GM18511 (cell line): ENCODE measurements at regions not wholly inside any gene's neighbourhood (a gene's known extent, or its start where the extent isn't known, plus 50 kb on each side); places are given as distances from the start of the nearest gene placed in this dataset.
"Not testable (repeated sequence)": the region's sequence is repeated elsewhere in the genome, so short reads cannot be mapped to it uniquely, and the experiment has no call there.

Experiments
- ATAC-seq: cut with Tn5 transposase; IDR thresholded peaks from one replicate; pipeline ENCODE4 v1.9.1; 2021; ENCODE audit warnings: mild to moderate bottlenecking, moderate library complexity; ENCODE audit not compliant: unreplicated experiment

- ATAC-seq = no peak
Measured at GRCh38 chr15:79738143-79738542, 158.7 kb downstream of the MTHFS start.

- no peak for ATAC-seq
Measured at GRCh38 chr15:79740561-79740960, 156.3 kb downstream of the MTHFS start.

DNA sequence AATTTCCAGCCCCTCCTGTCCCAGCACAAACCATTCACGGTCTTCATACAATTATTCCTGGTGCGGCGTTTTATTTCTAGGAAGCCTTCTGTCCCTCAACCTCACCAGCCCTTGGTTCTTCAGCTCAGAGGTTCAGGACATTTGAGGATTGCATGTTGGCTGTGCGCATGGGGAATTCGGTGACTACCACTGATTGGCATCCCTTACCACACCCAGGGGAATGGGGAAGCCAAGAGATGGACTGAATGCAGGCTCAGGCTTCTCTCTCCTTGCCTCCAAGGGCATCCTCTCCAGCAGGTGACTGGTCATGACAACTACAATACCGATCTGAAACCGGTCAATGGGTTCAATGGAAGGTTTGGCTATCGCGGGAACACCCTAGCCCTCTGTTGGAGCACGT, 153.8 kb downstream of the MTHFS start:
- ATAC-seq = no peak

GRCh38 chr15:79744485-79744884, 152.3 kb downstream of the MTHFS start:
- ATAC-seq = not testable (repeated sequence)

DNA sequence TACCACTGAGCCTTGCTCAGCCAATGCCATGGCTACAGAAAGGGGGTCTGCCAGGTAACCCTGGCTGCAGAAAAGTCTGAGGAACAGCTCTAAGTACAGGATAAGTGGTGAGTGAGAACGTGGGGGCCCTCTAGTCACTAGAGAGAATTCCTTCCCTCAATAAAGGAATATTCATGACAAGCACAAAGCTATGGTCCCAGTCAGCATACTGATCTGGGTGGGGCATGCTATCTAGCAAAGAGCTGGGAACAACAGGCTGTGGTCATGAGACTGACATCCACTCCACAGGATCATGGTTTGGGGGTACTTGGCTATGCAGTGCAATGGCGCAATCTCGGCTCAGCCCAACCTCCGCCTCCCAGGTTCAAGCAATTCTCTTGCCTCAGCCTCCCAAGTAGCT, 140.4 kb downstream of the MTHFS start:
- ATAC-seq = no peak

DNA sequence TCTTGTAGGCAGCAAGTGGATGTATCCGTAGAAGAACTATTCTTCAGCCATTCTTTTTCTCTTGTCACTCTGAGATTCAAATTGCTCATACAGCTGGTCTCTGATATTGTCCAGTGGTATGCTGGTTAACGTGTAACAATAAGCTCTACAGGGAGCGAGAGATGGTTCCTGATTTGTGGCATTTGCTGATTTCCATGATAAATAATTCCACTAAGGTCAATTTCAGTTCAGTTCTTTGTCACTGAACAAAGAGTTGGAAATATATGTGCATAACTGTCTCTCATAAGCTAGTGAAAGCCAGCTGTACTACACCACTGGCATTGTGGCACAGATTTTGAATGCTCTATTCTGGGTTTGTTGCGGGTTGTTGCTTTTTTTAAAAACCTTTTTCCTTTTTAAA, 131.7 kb downstream of the MTHFS start:
- no peak for ATAC-seq

DNA sequence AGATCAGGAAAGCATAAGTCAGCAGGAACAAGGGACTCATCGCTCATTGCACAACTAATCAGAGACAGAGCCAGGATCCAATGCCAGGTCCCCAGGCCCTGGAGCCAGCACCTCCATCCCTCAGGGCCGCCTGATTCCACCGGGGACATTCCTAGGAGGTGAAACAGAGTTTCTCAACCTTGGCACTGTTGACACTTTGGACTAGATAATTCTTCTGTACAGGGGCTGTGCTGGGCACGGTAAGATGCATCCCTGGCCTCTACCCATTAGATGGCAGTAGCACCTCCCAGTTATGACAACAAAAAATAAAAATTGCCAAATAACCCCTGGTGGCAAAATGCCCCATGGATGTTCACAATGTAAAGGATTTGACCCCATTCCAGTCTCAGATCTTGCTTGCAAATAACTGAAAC, 127.7 kb downstream of the MTHFS start:
- no peak for ATAC-seq

DNA sequence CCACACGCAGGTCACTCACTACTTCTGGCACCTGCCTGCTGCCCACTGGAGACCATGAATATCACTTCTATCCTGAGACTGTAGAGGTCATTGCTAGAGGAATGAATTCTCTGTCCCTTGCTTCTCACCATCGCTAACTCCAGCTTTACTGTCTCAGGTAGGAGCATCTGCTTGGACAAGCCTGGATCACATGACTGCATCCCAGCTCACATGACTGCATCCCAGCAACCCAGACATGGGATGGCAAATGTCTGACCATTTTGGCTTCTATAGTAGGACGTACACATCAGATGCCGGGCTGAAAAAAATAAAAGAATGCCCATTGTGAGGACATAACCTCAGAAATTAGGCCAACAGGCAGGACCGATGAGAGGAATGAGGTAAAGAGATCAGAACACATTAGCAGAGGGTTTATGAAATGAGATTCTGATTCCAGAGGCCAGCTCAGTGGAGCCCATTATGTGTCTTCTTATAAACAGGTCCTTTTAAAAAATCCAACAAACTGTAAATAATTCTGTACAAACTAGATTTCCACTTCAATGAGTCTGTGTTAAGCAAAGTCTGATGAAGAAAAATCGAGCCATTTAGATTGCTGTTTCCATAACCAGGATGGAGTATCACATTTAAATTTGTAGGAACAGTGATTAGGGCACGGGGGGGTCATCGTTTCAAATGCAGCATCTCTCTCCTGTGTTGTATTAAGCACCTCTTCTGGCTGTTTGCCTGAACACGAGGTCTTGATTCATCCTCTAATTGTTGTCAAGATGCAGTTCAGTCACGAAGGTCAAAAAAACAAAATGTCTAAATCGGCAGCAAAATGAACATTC, 126.7 kb downstream of the MTHFS start:
- ATAC-seq = no peak

- no peak for ATAC-seq
Measured at GRCh38 chr15:79773128-79773527, 123.7 kb downstream of the MTHFS start.

DNA sequence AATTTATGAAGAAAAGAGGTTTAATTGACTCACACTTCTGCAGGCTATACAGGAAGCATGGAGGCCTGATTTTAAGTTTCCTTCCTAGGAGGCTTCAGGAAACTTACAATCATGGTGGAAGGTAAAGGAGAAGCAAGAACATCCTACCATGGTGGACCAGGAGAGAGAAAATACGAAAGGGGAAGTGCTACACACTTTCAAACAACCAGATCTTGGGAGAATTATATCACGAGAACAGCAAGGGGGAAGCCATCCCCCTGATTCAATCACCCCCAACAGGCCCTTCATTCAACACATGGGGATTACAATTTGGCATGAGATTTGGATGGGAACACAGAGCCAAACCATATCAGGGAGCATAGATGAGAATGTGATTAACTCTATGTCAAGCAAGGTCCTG, 121.0 kb downstream of the MTHFS start:
- ATAC-seq = no peak

DNA sequence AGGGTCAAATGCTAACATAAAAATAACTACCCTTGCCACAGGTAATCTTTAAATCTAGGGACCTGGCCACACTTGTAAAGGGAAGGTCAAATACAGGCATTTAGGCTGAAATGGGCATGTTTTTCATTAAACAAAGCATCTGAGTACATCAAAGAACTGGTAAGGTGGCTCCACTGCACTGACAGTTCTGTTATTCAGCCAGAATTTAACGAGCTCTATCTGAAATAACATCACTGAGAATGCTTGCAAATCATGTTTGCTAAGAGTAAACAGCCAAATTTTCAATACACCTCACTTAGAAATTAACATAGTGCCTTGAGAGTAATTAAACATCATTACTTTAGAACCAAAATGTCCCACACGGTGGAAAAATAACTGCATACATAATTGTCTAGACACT, 118.9 kb downstream of the MTHFS start:
- ATAC-seq = no peak

DNA sequence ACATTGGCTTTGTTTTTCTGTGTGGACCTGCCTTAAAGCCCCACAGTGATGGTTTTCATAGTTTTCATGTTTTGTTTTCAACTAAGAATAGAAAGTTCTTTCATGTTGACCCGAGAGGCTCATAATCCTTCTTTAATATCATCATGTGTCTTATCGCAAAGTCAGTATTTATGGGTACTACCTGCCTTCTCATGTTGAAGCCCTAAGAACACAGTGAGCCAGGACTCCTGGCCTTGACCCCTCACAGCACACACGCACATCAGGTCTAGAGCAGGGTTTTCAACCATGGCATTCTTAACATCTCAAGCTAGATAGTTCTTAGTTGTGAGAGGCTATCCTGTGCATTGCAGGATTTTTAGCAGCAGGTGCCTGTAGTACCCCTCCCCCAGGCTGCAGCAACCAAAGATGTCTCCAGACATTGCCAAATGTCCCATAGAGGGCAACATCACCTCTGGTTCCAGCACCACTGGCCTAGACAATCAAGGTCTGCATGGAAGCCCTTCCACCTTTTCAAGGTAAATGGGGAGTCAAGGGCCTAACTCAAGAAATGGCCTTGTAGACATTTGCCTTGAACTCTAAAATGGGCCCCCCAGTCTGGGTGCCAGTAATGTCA, 118.3 kb downstream of the MTHFS start:
- ATAC-seq = no peak

DNA sequence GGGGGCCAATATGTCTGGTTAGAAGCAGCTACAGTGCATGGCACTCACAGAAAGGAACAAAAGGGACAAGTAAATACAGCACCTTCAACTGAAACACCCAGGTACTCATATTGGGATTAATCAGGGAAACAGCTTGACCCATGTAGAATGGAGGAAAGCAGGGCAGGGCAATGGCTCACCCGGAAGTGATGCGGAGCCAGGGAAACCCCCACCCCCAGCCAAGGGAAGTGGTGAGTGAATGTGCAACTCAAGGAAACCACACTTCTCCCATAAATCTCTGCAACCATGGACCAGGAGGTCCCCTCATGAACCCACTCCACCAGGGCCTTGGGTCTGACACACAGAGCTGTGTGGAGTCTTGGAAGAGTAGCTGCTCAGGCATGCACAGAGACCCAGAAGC, 117.1 kb downstream of the MTHFS start:
- ATAC-seq = no peak

GRCh38 chr15:79782307-79782706, 114.5 kb downstream of the MTHFS start:
- not testable (repeated sequence) for ATAC-seq
